Smooth muscle cell (in vitro differentiated cells): ENCODE measurements at regions not wholly inside any gene's neighbourhood (a gene's known extent, or its start where the extent isn't known, plus 50 kb on each side); places are given as distances from the start of the nearest gene placed in this dataset.

Experiments used
- DNase-seq: peaks from one replicate; lab custom pipeline; 2025; ENCODE audit not compliant: unreplicated experiment; lab: John Stamatoyannopoulos, UW
- H2AFZ ChIP-seq: fragments of 200-600 bp; sonication (generic); 2 replicates; pipeline ENCODE4 v1.6.0; 2016; ENCODE audit warnings: antibody characterized with exemption, low read depth, mild to moderate bottlenecking
- H3F3A ChIP-seq: fragments of 200-600 bp; sonication (generic); 2 replicates; pipeline ENCODE4 v1.6.0; 2017; ENCODE audit warnings: antibody characterized with exemption, low read depth
- H3K27ac ChIP-seq: fragments of 200-600 bp; sonication (generic); 2 replicates; pipeline ENCODE4 v1.5.1; 2016; ENCODE audit warnings: low read depth, mild to moderate bottlenecking
- H3K27me3 ChIP-seq: fragments of 200-600 bp; sonication (generic); 2 replicates; pipeline ENCODE4 v1.6.1; 2016; ENCODE audit warnings: low read depth, mild to moderate bottlenecking
- H3K36me3 ChIP-seq: fragments of 200-600 bp; sonication (generic); 2 replicates; pipeline ENCODE4 v1.5.1; 2016; ENCODE audit warnings: low read depth
- H3K4me1 ChIP-seq: fragments of 200-600 bp; sonication (generic); 2 replicates; pipeline ENCODE4 v1.5.1; 2016; ENCODE audit warnings: low read depth
- H3K4me2 ChIP-seq: fragments of 200-600 bp; sonication (generic); 2 replicates; pipeline ENCODE4 v1.6.0; 2016; ENCODE audit warnings: mild to moderate bottlenecking
- H3K4me3 ChIP-seq: fragments of 200-600 bp; sonication (generic); 2 replicates; pipeline ENCODE4 v1.5.1; 2016; ENCODE audit warnings: mild to moderate bottlenecking
- H3K79me2 ChIP-seq: fragments of 200-600 bp; sonication (generic); 2 replicates; pipeline ENCODE4 v1.6.0; 2016; ENCODE audit warnings: low read depth, mild to moderate bottlenecking
- H3K9ac ChIP-seq: fragments of 200-600 bp; sonication (generic); 2 replicates; pipeline ENCODE4 v1.6.0; 2016; ENCODE audit warnings: low read depth
- H3K9me3 ChIP-seq: fragments of 200-600 bp; sonication (generic); replicated peaks from 2 replicates; pipeline ENCODE4 v1.5.1; 2016; ENCODE audit warnings: low read depth
- H4K20me1 ChIP-seq: fragments of 200-600 bp; sonication (generic); 2 replicates; pipeline ENCODE4 v1.6.0; 2016; ENCODE audit warnings: low read depth
- WGBS: methylation state at CpG from one replicate; pipeline ENCODE4 v1.1.7; 2016; ENCODE audit warnings: low lambda C conversion rate; 5-methylcytosine and 5-hydroxymethylcytosine counted together
- TF ChIP-seq, protein P1 (sequence below): fragments of 200-600 bp; sonication (generic); IDR thresholded peaks from 2 replicates; pipeline ENCODE4 v1.5.1; 2017; ENCODE audit warnings: borderline replicate concordance, mild to moderate bottlenecking, antibody characterized with exemption; ENCODE audit not compliant: insufficient read depth, poor library complexity, severe bottlenecking

DNA sequence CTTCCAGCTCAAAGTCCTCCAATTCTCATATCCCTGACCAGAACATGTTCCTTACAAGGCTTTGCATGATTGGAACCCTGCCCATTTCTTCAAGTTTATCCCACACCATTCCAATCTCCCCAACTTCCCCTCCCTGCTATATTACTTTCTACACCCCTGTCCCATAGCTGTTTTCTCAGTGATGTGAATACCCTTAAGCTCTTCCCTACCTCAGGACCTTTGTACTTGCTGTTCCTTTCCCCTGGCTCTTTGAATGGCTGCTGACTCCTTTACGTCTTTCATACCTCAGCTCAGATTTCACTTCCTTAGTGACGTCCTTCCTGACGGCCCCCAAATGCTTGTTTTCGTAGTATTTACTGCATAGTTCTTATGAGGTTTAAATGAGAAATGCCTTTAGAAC is 166.2 kb upstream of the ZNF462 start:
- Histone ChIP-seq H2AFZ (no peak overlapping the region), H3K36me3 (no peaks in the 10 kb centered on the region), H3K4me3 (no peak overlapping the region), H3K9me3 (no peaks in the 10 kb centered on the region), H3K9ac (no peak overlapping the region), H3K79me2 (no peaks in the 10 kb centered on the region), H3K4me2 (no peak overlapping the region), H3K4me1 (peaks cover 6% of the 10 kb centered on the region), H3K27ac (peak overlapping the region; percentile 95), H3F3A (peaks cover 4% of the 10 kb centered on the region), H3K27me3 (no peaks in the 10 kb centered on the region), H4K20me1 (no peaks in the 10 kb centered on the region)
- no peak for DNase-seq
- 81% methylated on average over 4 of the region's 4 CpGs for WGBS
- TF ChIP-seq, protein P1, sequence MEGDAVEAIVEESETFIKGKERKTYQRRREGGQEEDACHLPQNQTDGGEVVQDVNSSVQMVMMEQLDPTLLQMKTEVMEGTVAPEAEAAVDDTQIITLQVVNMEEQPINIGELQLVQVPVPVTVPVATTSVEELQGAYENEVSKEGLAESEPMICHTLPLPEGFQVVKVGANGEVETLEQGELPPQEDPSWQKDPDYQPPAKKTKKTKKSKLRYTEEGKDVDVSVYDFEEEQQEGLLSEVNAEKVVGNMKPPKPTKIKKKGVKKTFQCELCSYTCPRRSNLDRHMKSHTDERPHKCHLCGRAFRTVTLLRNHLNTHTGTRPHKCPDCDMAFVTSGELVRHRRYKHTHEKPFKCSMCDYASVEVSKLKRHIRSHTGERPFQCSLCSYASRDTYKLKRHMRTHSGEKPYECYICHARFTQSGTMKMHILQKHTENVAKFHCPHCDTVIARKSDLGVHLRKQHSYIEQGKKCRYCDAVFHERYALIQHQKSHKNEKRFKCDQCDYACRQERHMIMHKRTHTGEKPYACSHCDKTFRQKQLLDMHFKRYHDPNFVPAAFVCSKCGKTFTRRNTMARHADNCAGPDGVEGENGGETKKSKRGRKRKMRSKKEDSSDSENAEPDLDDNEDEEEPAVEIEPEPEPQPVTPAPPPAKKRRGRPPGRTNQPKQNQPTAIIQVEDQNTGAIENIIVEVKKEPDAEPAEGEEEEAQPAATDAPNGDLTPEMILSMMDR, result no peak

DNA sequence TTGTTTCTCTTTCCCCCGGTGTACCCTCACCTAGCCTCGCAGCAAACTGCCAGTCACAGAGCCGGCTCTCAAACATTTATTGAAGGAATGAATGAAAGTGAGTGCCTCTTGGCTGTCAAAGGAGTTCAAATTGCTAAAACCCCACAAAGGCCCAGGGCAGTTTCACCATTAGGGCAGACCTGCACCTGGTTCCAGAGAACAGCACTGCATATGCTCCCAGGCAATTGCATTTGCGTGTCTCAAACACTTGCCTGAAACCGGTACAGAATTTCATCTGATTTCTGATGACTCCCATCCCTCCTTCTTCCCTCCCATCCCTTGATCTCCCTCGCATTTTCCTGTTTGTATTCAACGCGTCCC is 165.6 kb upstream of the ZNF462 start:
- peak overlapping the region; percentile 45 for H3K4me3 ChIP-seq
- H3K9ac ChIP-seq, result peak overlapping the region; percentile 78
- H3K4me1 ChIP-seq, result peaks cover 6% of the 10 kb centered on the region
- H2AFZ ChIP-seq, result peak overlapping the region; percentile 77
- H4K20me1 ChIP-seq, result no peaks in the 10 kb centered on the region
- TF ChIP-seq, protein P1, result no peak
- WGBS, result 35% methylated on average over 8 of the region's 8 CpGs
- no peaks in the 10 kb centered on the region for H3K27me3 ChIP-seq
- H3K79me2 ChIP-seq, result no peaks in the 10 kb centered on the region
- peak overlapping the region; percentile 95 for H3K27ac ChIP-seq
- no peaks in the 10 kb centered on the region for H3K9me3 ChIP-seq
- peak overlapping the region; percentile 84 for H3K4me2 ChIP-seq
- no peak for DNase-seq
- no peaks in the 10 kb centered on the region for H3K36me3 ChIP-seq
- H3F3A ChIP-seq, result peaks cover 4% of the 10 kb centered on the region

DNA sequence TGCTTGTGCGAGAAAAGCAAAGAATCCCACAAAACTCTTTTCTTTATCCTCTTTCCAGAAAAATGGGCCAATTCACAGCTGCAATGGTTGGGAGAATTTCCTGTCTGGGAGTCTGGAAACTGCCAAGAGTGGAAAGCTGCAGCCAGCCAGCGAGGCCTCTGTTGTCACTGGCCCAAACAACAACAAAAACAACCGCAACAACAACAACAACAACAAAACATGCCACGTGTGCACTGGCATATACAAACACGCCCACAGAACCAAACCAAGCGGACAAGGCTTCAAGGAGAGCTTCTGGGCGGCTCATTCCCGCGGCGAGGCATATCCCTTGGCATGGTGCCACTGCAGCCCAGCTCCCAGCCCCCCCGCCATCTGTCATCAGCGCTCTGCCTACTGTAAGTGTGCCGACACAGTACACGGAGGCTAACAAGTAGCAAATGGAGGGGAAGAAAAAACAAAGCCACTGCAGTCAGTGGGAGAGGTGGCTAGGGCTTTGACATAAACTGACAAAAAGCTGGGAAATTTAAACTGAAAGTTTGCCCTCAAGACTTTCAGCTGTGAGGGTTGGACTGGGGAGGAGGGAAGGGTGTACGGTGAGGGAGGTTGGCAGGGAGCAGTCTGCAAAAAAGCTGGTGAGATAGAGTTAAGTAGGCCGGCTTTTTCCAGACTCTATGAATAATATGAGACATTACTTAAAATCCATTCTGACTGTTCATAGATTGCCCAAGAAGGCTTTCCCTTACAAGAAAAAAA is 165.0 kb upstream of the ZNF462 start:
- H3K27ac ChIP-seq, result peak overlapping the region; percentile 95
- H3K9ac ChIP-seq, result peak overlapping the region; percentile 78
- peaks cover 4% of the 10 kb centered on the region for H3F3A ChIP-seq
- H2AFZ ChIP-seq, result peak overlapping the region; percentile 77
- peaks cover 6% of the 10 kb centered on the region for H3K4me1 ChIP-seq
- WGBS, result 21% methylated on average over 16 of the region's 16 CpGs
- TF ChIP-seq, protein P1, result no peak
- no peaks in the 10 kb centered on the region for H3K9me3 ChIP-seq
- H3K4me3 ChIP-seq, result peak overlapping the region; percentile 45
- peak overlapping the region; percentile 84 for H3K4me2 ChIP-seq
- DNase-seq, result peak; percentile 61
- no peaks in the 10 kb centered on the region for H3K27me3 ChIP-seq
- H4K20me1 ChIP-seq, result no peaks in the 10 kb centered on the region
- H3K36me3 ChIP-seq, result no peaks in the 10 kb centered on the region
- H3K79me2 ChIP-seq, result no peaks in the 10 kb centered on the region

DNA sequence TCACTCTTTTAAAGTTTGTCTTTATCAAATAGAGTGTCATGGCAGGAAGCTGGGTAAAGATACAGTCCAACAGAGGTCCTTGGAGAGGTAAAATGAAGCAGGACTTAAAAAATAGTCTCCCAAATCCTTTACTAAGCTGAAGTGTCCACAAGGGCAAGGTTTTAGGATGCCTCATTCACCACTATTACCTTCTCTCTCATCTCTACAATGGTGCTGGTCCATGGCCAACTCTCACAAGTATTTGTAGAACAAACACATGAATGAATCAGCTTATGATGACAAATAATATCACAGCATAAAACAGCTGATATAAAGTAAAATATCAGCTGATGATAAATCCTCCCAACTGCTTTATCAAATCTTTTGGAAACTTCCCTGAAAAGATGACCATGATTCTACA is 162.3 kb upstream of the ZNF462 start:
- no peak for DNase-seq
- Histone ChIP-seq H3K4me3 (no peak overlapping the region), H3K27me3 (no peaks in the 10 kb centered on the region), H3K79me2 (no peaks in the 10 kb centered on the region), H4K20me1 (no peaks in the 10 kb centered on the region), H3K9ac (no peak overlapping the region), H3K4me2 (no peak overlapping the region), H3K36me3 (no peaks in the 10 kb centered on the region), H2AFZ (no peak overlapping the region), H3K27ac (no peak overlapping the region), H3F3A (peaks cover 4% of the 10 kb centered on the region), H3K9me3 (no peaks in the 10 kb centered on the region), H3K4me1 (peaks cover 6% of the 10 kb centered on the region)
- TF ChIP-seq, protein P1, result no peak
